Ascending aorta (tissue), 2 donors: ENCODE measurements at regions not wholly inside any gene's neighbourhood (a gene's known extent, or its start where the extent isn't known, plus 50 kb on each side); places are given as distances from the start of the nearest gene placed in this dataset.

Experiments used
- DNase-seq, 2 donors: peaks; one replicate each; pipeline ENCODE4 v3.0.0-alpha.2; 2019; ENCODE audit warnings: low spot score in 2 of 2
- H3K27ac ChIP-seq, 2 donors: fragments of 200-600 bp; sonication (generic); one replicate each; pipeline ENCODE4 v1.5.1; 2016 to 2017; ENCODE audit warnings: mild to moderate bottlenecking in 1 of 2
- H3K27me3 ChIP-seq: fragments of 200-600 bp; sonication (generic); one replicate; pipeline ENCODE4 v1.5.1; 2017
- H3K36me3 ChIP-seq, 2 donors: fragments of 200-600 bp; sonication (generic); one replicate each; pipeline ENCODE4 v1.5.1; 2016
- H3K4me1 ChIP-seq, 2 donors: fragments of 200-600 bp; sonication (generic); one replicate each; pipeline ENCODE4 v1.5.1; 2016 to 2017; ENCODE audit warnings: mild to moderate bottlenecking in 1 of 2
- H3K4me3 ChIP-seq, 2 donors: fragments of 200-600 bp; sonication (generic); one replicate each; pipeline ENCODE4 v1.5.1; 2016 to 2017; ENCODE audit warnings: mild to moderate bottlenecking in 1 of 2
- H3K9me3 ChIP-seq, 2 donors: fragments of 200-600 bp; sonication (generic); one replicate each; pipeline ENCODE4 v1.5.1; 2016
- intact Hi-C: fragments of 100-400 bp; cut with DNase I; formaldehyde crosslinking; loops from one replicate; pipeline ENCODE4 v1.15.1; 2023
- TF ChIP-seq, protein P1 (sequence below), 3 experiments: fragments of 200-600 bp in 2 of 3; fragments of 450-650 bp in 1 of 3; sonication (generic) in 2 of 3; IDR thresholded peaks; one replicate each; pipeline ENCODE4 v1.5.1; 2016 to 2019; ENCODE audit warnings: antibody characterized with exemption in 3 of 3, mild to moderate bottlenecking in 1 of 3, moderate library complexity in 1 of 3

DNA sequence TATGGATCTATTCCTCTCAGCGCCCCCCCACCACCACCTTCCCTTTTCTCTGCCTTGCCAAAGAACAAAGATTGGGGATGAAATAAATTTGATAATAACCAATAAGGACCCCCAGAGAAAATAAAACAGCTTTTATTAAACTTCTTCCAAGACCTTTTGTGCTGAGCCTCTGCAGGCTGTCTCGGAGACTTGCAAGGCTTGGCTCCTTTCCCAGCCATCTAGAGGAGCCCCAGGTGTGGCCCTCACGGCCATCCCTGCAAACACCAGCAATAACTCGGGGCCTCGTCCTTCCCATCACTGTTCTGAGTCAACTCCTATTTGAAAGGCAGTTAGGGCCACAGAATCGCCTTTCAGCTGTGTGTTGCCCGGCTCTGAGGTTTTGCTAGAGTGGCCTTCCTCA lies 51.2 kb upstream of the LMO1 start:
- no peaks in the 10 kb centered on the region for H3K36me3 ChIP-seq
- H3K9me3 ChIP-seq, result no peaks in the 10 kb centered on the region
- TF ChIP-seq, protein P1, sequence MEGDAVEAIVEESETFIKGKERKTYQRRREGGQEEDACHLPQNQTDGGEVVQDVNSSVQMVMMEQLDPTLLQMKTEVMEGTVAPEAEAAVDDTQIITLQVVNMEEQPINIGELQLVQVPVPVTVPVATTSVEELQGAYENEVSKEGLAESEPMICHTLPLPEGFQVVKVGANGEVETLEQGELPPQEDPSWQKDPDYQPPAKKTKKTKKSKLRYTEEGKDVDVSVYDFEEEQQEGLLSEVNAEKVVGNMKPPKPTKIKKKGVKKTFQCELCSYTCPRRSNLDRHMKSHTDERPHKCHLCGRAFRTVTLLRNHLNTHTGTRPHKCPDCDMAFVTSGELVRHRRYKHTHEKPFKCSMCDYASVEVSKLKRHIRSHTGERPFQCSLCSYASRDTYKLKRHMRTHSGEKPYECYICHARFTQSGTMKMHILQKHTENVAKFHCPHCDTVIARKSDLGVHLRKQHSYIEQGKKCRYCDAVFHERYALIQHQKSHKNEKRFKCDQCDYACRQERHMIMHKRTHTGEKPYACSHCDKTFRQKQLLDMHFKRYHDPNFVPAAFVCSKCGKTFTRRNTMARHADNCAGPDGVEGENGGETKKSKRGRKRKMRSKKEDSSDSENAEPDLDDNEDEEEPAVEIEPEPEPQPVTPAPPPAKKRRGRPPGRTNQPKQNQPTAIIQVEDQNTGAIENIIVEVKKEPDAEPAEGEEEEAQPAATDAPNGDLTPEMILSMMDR (IDR thresholded peaks at IDR 0.05), result no peak
- intact Hi-C loops, result no loop called here
- no peak overlapping the region for H3K4me3 ChIP-seq
- no peak for DNase-seq
- no peaks in the 10 kb centered on the region for H3K27me3 ChIP-seq
- H3K27ac ChIP-seq, result no peak overlapping the region
- no peaks in the 10 kb centered on the region for H3K4me1 ChIP-seq

DNA sequence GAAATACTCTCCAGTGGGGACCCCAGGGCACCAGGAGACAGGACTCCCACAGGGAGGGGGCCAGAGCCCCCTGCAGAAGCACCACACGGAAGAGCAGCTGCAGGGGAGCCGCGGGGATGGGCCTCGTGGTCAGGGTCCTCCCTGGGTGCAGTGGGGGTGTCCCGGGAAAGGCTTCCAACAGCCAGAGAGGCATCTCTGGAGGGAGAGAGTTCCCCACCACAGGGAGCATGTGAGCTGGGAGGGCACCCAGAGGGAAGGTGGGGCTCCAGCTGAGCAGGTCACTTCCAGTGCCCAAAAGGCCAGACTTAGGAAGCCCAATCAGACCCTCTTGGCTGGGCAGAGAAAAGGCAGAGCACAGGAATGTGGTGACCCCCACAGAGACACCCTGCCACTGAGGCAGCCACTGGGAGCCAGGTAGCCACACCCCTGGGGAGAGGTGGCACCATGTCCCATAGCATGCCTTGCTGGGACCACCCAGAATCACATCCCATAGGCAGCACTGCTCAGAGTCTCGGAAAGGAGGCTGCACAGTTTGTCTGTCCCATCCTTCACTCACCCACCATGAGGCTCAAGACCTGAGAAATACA lies 49.9 kb upstream of the LMO1 start:
- intact Hi-C loops, result no loop called here
- Histone ChIP-seq H3K4me1 (no peaks in the 10 kb centered on the region), H3K9me3 (no peaks in the 10 kb centered on the region), H3K27ac (no peak overlapping the region), H3K36me3 (no peaks in the 10 kb centered on the region), H3K4me3 (no peak overlapping the region), H3K27me3 (no peaks in the 10 kb centered on the region)
- TF ChIP-seq, protein P1 (IDR thresholded peaks at IDR 0.05), result no peak
- no peak for DNase-seq
